Cardiac muscle cell (in vitro differentiated cells and primary cell): ENCODE measurements at regions not wholly inside any gene's neighbourhood (a gene's known extent, or its start where the extent isn't known, plus 50 kb on each side); places are given as distances from the start of the nearest gene placed in this dataset.

ENCODE experiments used
- DNase-seq, 2 donors: peaks; one replicate each; pipeline versions ENCODE4 v3.0.0 to v3.0.0-alpha.2; 2010 to 2017; ENCODE audit warnings: low read depth in 1 of 2, low spot score in 1 of 2
- H3K27ac ChIP-seq: fragments of 200-600 bp; sonication (generic); 2 replicates; pipeline ENCODE4 v1.5.1; 2016
- H3K27me3 ChIP-seq: fragments of 200-600 bp; sonication (generic); 2 replicates; pipeline ENCODE4 v1.6.0; 2016; ENCODE audit warnings: control low read depth
- H3K36me3 ChIP-seq: fragments of 200-600 bp; sonication (generic); 2 replicates; pipeline ENCODE4 v1.5.1; 2016; ENCODE audit warnings: control low read depth
- H3K4me1 ChIP-seq: fragments of 200-600 bp; sonication (generic); 2 replicates; pipeline ENCODE4 v1.8.1; 2017; ENCODE audit warnings: low read depth, mild to moderate bottlenecking, mixed run types
- H3K4me3 ChIP-seq: fragments of 200-600 bp; sonication (generic); 2 replicates; pipeline ENCODE4 v1.5.1; 2016; ENCODE audit warnings: mild to moderate bottlenecking
- H3K9me3 ChIP-seq: fragments of 200-600 bp; sonication (generic); 2 replicates; pipeline ENCODE4 v1.5.1; 2017; ENCODE audit warnings: low read depth, mild to moderate bottlenecking, control low read depth
- CTCF ChIP-seq: IDR thresholded peaks from 2 replicates; pipeline ENCODE4 v1.5.1; 2012; ENCODE audit warnings: low read depth, mild to moderate bottlenecking, low read length

GRCh38 chr14:48735607-48736006 is 850.6 kb downstream of the RPS29 start:
- no peak overlapping the region for H3K4me3 ChIP-seq
- H3K9me3 ChIP-seq = no peaks in the 10 kb centered on the region
- no peak for TF ChIP-seq CTCF
- no peaks in the 10 kb centered on the region for H3K36me3 ChIP-seq
- peaks cover 5% of the 10 kb centered on the region for H3K4me1 ChIP-seq
- no peak for DNase-seq
- peak overlapping the region; percentile 81 for H3K27ac ChIP-seq
- no peaks in the 10 kb centered on the region for H3K27me3 ChIP-seq

GRCh38 chr14:48731260-48731659 is 854.9 kb downstream of the RPS29 start:
- Histone ChIP-seq H3K4me3 (no peak overlapping the region), H3K27ac (no peak overlapping the region), H3K9me3 (no peaks in the 10 kb centered on the region), H3K36me3 (no peaks in the 10 kb centered on the region), H3K27me3 (no peaks in the 10 kb centered on the region), H3K4me1 (peaks cover 5% of the 10 kb centered on the region)
- no peak for TF ChIP-seq CTCF
- DNase-seq = no peak

GRCh38 chr14:48726080-48726642 is 860.0 kb downstream of the RPS29 start:
- DNase-seq = no peak
- Histone ChIP-seq H3K27ac (no peak overlapping the region), H3K36me3 (no peaks in the 10 kb centered on the region)

GRCh38 chr14:48725051-48725734 is 861.0 kb downstream of the RPS29 start:
- H3K36me3 ChIP-seq = no peaks in the 10 kb centered on the region
- no peaks in the 10 kb centered on the region for H3K9me3 ChIP-seq
- no peak for DNase-seq
- H3K4me3 ChIP-seq = no peak overlapping the region
- no peak for TF ChIP-seq CTCF
- H3K4me1 ChIP-seq = no peaks in the 10 kb centered on the region
- no peak overlapping the region for H3K27ac ChIP-seq
- H3K27me3 ChIP-seq = no peaks in the 10 kb centered on the region

More at GRCh38 chr14:48726080-48726642, 860.0 kb downstream of the RPS29 start:
- Histone ChIP-seq H3K9me3 (no peaks in the 10 kb centered on the region), H3K4me1 (no peaks in the 10 kb centered on the region), H3K27me3 (no peaks in the 10 kb centered on the region), H3K4me3 (no peak overlapping the region)
- no peak for TF ChIP-seq CTCF

GRCh38 chr14:48723841-48724495 is 862.2 kb downstream of the RPS29 start:
- Histone ChIP-seq H3K4me3 (no peak overlapping the region), H3K27ac (no peak overlapping the region), H3K4me1 (no peaks in the 10 kb centered on the region), H3K36me3 (no peaks in the 10 kb centered on the region), H3K9me3 (no peaks in the 10 kb centered on the region), H3K27me3 (no peaks in the 10 kb centered on the region)
- no peak for TF ChIP-seq CTCF
- no peak for DNase-seq
